ENCODE measurements at regions not wholly inside any gene's neighbourhood (a gene's known extent, or its start where the extent isn't known, plus 50 kb on each side); places are given as distances from the start of the nearest gene placed in this dataset.

- Histone ChIP-seq H3K4me1 (no peaks in the 10 kb centered on the region), H3K9me3 (no peaks in the 10 kb centered on the region), H3K27ac (no peak overlapping the region), H3K27me3 (no peaks in the 10 kb centered on the region), H3K4me3 (replicated peaks in 1 of 3) (no peak overlapping the region), H3K36me3 (no peaks in the 10 kb centered on the region)
- no peak for DNase-seq
- TF ChIP-seq CTCF (IDR thresholded peaks at IDR 0.05) (no peak), POLR2A (IDR thresholded peaks at IDR 0.05) (no peak)
- intact Hi-C loops (cut with DNase I), result no loop called here
- WGBS, 2 donors, result 65% methylated on average over 6 to 10 of the region's 10 CpGs
These were observed 84.7 kb downstream of the FOXA2 start for GRCh38 chr20:22499515-22500166.

GRCh38 chr20:22496817-22497216 lies 87.6 kb downstream of the FOXA2 start:
- no peaks in the 10 kb centered on the region for H3K9me3 ChIP-seq
- H3K36me3 ChIP-seq, result no peaks in the 10 kb centered on the region
- H3K27ac ChIP-seq, result no peak overlapping the region
- 87 to 90% methylated on average over 3 of the region's 3 CpGs for WGBS, 2 donors
- intact Hi-C loops (cut with DNase I), result no loop called here
- no peak overlapping the region for H3K4me3 ChIP-seq (replicated peaks in 1 of 3)
- H3K4me1 ChIP-seq, result no peaks in the 10 kb centered on the region
- TF ChIP-seq CTCF (IDR thresholded peaks at IDR 0.05), result no peak
- no peak for TF ChIP-seq POLR2A (IDR thresholded peaks at IDR 0.05)
- H3K27me3 ChIP-seq, result no peaks in the 10 kb centered on the region
- DNase-seq, result no peak

GRCh38 chr20:22495789-22496188 lies 88.6 kb downstream of the FOXA2 start:
- no peaks in the 10 kb centered on the region for H3K36me3 ChIP-seq
- no peak for DNase-seq
- no peaks in the 10 kb centered on the region for H3K27me3 ChIP-seq
- H3K9me3 ChIP-seq, result no peaks in the 10 kb centered on the region
- no peak overlapping the region for H3K27ac ChIP-seq
- 88 to 90% methylated on average over 2 of the region's 2 CpGs for WGBS, 2 donors
- TF ChIP-seq POLR2A (IDR thresholded peaks at IDR 0.05), result no peak
- TF ChIP-seq CTCF (IDR thresholded peaks at IDR 0.05), result no peak
- H3K4me3 ChIP-seq (replicated peaks in 1 of 3), result no peak overlapping the region
- peaks cover 3 to 4% of the 10 kb centered on the region in 2 donors for H3K4me1 ChIP-seq
- intact Hi-C loops (cut with DNase I), result no loop called here

- intact Hi-C loops (cut with DNase I), result no loop called here
These were observed 89.2 kb downstream of the FOXA2 start for GRCh38 chr20:22495172-22495571.

More at GRCh38 chr20:22495172-22495571, 89.2 kb downstream of the FOXA2 start:
- H3K4me3 ChIP-seq (replicated peaks in 1 of 3), result no peak overlapping the region
- H3K27me3 ChIP-seq, result no peaks in the 10 kb centered on the region
- H3K27ac ChIP-seq, result no peak overlapping the region
- no peaks in the 10 kb centered on the region for H3K36me3 ChIP-seq
- no peaks in the 10 kb centered on the region for H3K9me3 ChIP-seq
- TF ChIP-seq CTCF (IDR thresholded peaks at IDR 0.05), result no peak
- no peak for TF ChIP-seq POLR2A (IDR thresholded peaks at IDR 0.05)
- peaks cover 8 to 10% of the 10 kb centered on the region in 2 donors for H3K4me1 ChIP-seq
- 72 to 86% methylated on average over 2 of the region's 2 CpGs for WGBS, 2 donors
- no peak for DNase-seq

Measured in thyroid gland (tissue), 4 donors.